ENCODE measurements at regions not wholly inside any gene's neighbourhood (a gene's known extent, or its start where the extent isn't known, plus 50 kb on each side); places are given as distances from the start of the nearest gene placed in this dataset.

DNA sequence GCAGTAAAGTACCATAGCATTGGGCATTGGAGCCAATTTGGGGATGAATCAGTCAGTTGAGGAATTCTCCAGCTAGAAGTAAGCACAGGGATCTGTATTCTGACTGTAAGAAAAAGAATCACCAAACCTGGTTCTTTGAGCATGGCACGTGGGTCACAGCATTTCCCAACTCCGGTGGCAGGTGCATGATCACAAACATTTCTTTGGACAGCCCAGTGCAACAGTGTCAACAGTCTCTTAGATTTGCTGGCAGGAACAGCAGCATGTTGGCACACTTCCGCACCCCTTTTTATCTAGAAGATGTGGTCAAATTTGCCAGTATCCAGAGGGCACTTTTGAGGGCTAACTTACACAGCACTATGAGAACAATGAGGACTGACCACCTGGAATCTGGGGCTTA is 437.5 kb upstream of the GHITM start:
- H3K9me3 Mint-ChIP-seq (ENCODE audit: low read depth): no peaks in the 10 kb centered on the region
- DNase-seq (ENCODE audit: low spot score): no peak
- H3K27me3 Mint-ChIP-seq (ENCODE audit: low read depth): no peaks in the 10 kb centered on the region
- no peaks in the 10 kb centered on the region for H3K4me1 Mint-ChIP-seq (ENCODE audit: low read depth)
- H3K27ac Mint-ChIP-seq (ENCODE audit: unreplicated experiment): no peak overlapping the region
- no peak for TF ChIP-seq CTCF (IDR thresholded peaks at IDR 0.05)
- H3K4me3 Mint-ChIP-seq (ENCODE audit: unreplicated experiment): no peak overlapping the region
- no peaks in the 10 kb centered on the region for H3K36me3 Mint-ChIP-seq (ENCODE audit: low read depth)

GRCh38 chr10:83702731-83703130 is 436.6 kb upstream of the GHITM start:
- H3K9me3 Mint-ChIP-seq (ENCODE audit: low read depth): no peaks in the 10 kb centered on the region
- H3K4me1 Mint-ChIP-seq (ENCODE audit: low read depth): no peaks in the 10 kb centered on the region
- no peaks in the 10 kb centered on the region for H3K36me3 Mint-ChIP-seq (ENCODE audit: low read depth)
- no peak for TF ChIP-seq CTCF (IDR thresholded peaks at IDR 0.05)
- no peak for DNase-seq (ENCODE audit: low spot score)
- H3K27me3 Mint-ChIP-seq (ENCODE audit: low read depth): no peaks in the 10 kb centered on the region
- H3K4me3 Mint-ChIP-seq (ENCODE audit: unreplicated experiment): no peak overlapping the region
- no peak overlapping the region for H3K27ac Mint-ChIP-seq (ENCODE audit: unreplicated experiment)

DNA sequence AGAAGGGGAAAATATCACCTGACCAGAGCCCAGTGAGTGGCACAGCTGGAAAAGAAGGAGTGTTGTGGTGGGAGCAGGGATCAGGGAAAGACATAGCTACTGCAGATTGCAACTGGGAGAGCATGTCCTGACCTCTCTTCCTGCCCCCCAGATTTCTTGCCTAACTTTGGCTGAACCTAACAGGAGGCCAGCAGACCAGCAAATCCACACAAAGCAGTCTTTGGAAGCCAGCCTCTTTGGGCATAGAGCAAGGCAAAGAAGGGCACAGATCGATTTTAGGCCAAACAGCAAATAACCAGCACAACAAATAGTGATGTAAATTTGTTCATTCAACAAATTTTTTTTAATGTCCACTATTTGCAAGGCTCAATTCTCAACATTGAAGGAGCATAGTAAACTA is 433.2 kb upstream of the GHITM start:
- no peak for DNase-seq (ENCODE audit: low spot score)
- Mint-ChIP-seq H3K27ac (ENCODE audit: unreplicated experiment) (no peak overlapping the region), H3K27me3 (ENCODE audit: low read depth) (no peaks in the 10 kb centered on the region), H3K4me3 (ENCODE audit: unreplicated experiment) (no peak overlapping the region), H3K9me3 (ENCODE audit: low read depth) (no peaks in the 10 kb centered on the region), H3K36me3 (ENCODE audit: low read depth) (no peaks in the 10 kb centered on the region), H3K4me1 (ENCODE audit: low read depth) (no peaks in the 10 kb centered on the region)
- TF ChIP-seq CTCF (IDR thresholded peaks at IDR 0.05): no peak

DNA sequence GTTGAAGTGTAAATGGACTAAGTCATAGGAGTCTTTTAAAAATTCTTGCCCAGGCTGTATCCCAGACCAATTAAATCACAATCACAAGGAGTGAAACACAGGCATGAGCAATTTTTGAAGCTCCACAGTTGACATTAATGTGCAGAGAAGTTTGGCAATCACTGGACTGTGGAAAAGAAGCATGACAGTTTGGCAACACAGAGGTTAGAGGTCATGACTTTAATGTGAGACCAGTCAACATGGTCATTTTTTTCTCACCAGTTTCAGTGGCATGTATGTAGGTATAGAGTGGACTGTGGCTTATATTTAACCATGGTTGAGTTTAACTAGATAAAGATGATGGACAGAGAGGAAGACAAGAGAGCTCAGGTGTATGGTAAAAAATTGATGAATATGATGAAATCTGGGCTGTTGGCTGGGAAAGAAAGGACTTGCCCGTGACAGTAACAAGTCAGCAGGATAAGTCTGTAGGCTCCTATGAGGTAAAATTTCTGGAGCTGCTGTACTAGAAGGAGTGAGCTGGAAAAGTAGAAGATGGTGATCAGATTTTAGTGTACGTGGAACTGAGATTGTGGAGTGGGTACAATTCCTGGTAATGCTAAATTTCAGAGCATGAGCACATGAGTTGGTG is 432.2 kb upstream of the GHITM start:
- Mint-ChIP-seq H3K9me3 (ENCODE audit: low read depth) (no peaks in the 10 kb centered on the region), H3K4me3 (ENCODE audit: unreplicated experiment) (no peak overlapping the region), H3K27ac (ENCODE audit: unreplicated experiment) (no peak overlapping the region), H3K4me1 (ENCODE audit: low read depth) (no peaks in the 10 kb centered on the region), H3K36me3 (ENCODE audit: low read depth) (no peaks in the 10 kb centered on the region), H3K27me3 (ENCODE audit: low read depth) (no peaks in the 10 kb centered on the region)
- DNase-seq (ENCODE audit: low spot score): no peak
- TF ChIP-seq CTCF (IDR thresholded peaks at IDR 0.05): no peak

GRCh38 chr10:83713423-83713822 is 425.9 kb upstream of the GHITM start:
- Mint-ChIP-seq H3K27me3 (ENCODE audit: low read depth) (no peaks in the 10 kb centered on the region), H3K9me3 (ENCODE audit: low read depth) (peaks cover 5% of the 10 kb centered on the region), H3K36me3 (ENCODE audit: low read depth) (no peaks in the 10 kb centered on the region), H3K4me1 (ENCODE audit: low read depth) (no peaks in the 10 kb centered on the region), H3K27ac (ENCODE audit: unreplicated experiment) (no peak overlapping the region), H3K4me3 (ENCODE audit: unreplicated experiment) (no peak overlapping the region)
- TF ChIP-seq CTCF (IDR thresholded peaks at IDR 0.05): no peak
- no peak for DNase-seq (ENCODE audit: low spot score)
